WTC11 (cell line): ENCODE measurements at regions not wholly inside any gene's neighbourhood (a gene's known extent, or its start where the extent isn't known, plus 50 kb on each side); places are given as distances from the start of the nearest gene placed in this dataset.

Source experiments
- ETV6 ChIP-seq: sonication (generic); formaldehyde crosslinking; IDR thresholded peaks from 2 replicates; pipeline ENCODE4 v1.8.1; 2022; ENCODE audit warnings: mild to moderate bottlenecking, missing genetic modification reagents
- MYBL2 ChIP-seq: sonication (generic); formaldehyde crosslinking; IDR thresholded peaks from 2 replicates; pipeline ENCODE4 v1.8.1; 2023; ENCODE audit warnings: mild to moderate bottlenecking, moderate library complexity, missing genetic modification reagents
- TF ChIP-seq, protein P1 (sequence below): sonication (generic); formaldehyde crosslinking; IDR thresholded peaks from 2 replicates; pipeline ENCODE4 v1.8.1; 2022; ENCODE audit warnings: low read depth, mild to moderate bottlenecking, moderate library complexity, missing genetic modification reagents, borderline replicate concordance
- TF ChIP-seq, protein P2 (sequence below): sonication (generic); formaldehyde crosslinking; IDR thresholded peaks from 2 replicates; pipeline ENCODE4 v1.8.1; 2022; ENCODE audit warnings: low read depth, missing genetic modification reagents, borderline replicate concordance
- TF ChIP-seq, protein P3 (sequence below): sonication (generic); formaldehyde crosslinking; IDR thresholded peaks from 2 replicates; pipeline ENCODE4 v1.8.0; 2023; ENCODE audit warnings: missing genetic modification reagents
- TF ChIP-seq, protein P4 (sequence below): fragments of 200-600 bp; IDR thresholded peaks from 2 replicates; pipeline ENCODE4 v1.8.0; 2022; ENCODE audit warnings: antibody characterized with exemption

DNA sequence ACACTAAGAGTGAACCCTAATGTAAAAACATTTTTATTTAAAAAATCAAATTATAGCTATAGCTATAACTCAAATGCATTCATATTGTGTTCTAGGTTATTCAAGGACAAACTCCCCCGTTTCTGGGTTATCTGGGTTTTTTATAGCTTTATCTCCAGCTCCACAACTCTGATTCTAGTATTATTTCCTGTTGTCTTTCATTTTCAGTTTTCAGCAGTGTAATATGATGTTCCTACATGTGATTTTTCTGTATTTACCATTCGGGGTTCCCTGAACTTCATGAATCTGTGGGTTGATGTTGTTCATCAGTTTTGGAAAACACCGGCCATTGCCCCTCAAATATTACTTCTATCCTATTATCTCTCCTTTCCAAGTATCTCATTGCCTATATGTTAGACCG is 221.9 kb upstream of the FOXN3 start:
- TF ChIP-seq, protein P1, sequence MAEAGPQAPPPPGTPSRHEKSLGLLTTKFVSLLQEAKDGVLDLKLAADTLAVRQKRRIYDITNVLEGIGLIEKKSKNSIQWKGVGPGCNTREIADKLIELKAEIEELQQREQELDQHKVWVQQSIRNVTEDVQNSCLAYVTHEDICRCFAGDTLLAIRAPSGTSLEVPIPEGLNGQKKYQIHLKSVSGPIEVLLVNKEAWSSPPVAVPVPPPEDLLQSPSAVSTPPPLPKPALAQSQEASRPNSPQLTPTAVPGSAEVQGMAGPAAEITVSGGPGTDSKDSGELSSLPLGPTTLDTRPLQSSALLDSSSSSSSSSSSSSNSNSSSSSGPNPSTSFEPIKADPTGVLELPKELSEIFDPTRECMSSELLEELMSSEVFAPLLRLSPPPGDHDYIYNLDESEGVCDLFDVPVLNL (CRISPR knock-in tag) = no peak
- TF ChIP-seq MYBL2 (CRISPR knock-in tag) = no peak
- no peak for TF ChIP-seq ETV6
- TF ChIP-seq, protein P2, sequence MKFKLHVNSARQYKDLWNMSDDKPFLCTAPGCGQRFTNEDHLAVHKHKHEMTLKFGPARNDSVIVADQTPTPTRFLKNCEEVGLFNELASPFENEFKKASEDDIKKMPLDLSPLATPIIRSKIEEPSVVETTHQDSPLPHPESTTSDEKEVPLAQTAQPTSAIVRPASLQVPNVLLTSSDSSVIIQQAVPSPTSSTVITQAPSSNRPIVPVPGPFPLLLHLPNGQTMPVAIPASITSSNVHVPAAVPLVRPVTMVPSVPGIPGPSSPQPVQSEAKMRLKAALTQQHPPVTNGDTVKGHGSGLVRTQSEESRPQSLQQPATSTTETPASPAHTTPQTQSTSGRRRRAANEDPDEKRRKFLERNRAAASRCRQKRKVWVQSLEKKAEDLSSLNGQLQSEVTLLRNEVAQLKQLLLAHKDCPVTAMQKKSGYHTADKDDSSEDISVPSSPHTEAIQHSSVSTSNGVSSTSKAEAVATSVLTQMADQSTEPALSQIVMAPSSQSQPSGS = no peak
- TF ChIP-seq, protein P3, sequence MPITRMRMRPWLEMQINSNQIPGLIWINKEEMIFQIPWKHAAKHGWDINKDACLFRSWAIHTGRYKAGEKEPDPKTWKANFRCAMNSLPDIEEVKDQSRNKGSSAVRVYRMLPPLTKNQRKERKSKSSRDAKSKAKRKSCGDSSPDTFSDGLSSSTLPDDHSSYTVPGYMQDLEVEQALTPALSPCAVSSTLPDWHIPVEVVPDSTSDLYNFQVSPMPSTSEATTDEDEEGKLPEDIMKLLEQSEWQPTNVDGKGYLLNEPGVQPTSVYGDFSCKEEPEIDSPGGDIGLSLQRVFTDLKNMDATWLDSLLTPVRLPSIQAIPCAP (CRISPR knock-in tag) = no peak
- TF ChIP-seq, protein P4, sequence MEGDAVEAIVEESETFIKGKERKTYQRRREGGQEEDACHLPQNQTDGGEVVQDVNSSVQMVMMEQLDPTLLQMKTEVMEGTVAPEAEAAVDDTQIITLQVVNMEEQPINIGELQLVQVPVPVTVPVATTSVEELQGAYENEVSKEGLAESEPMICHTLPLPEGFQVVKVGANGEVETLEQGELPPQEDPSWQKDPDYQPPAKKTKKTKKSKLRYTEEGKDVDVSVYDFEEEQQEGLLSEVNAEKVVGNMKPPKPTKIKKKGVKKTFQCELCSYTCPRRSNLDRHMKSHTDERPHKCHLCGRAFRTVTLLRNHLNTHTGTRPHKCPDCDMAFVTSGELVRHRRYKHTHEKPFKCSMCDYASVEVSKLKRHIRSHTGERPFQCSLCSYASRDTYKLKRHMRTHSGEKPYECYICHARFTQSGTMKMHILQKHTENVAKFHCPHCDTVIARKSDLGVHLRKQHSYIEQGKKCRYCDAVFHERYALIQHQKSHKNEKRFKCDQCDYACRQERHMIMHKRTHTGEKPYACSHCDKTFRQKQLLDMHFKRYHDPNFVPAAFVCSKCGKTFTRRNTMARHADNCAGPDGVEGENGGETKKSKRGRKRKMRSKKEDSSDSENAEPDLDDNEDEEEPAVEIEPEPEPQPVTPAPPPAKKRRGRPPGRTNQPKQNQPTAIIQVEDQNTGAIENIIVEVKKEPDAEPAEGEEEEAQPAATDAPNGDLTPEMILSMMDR = no peak
